MM.1S (cell line): ENCODE measurements at regions not wholly inside any gene's neighbourhood (a gene's known extent, or its start where the extent isn't known, plus 50 kb on each side); places are given as distances from the start of the nearest gene placed in this dataset.

Experiments
- DNase-seq: peaks from one replicate; pipeline ENCODE4 v3.0.0-alpha.2; 2015
- H2AFZ ChIP-seq: fragments of 300-600 bp; sonication (generic); 2 replicates; pipeline ENCODE4 v1.6.0; 2016; ENCODE audit warnings: antibody characterized with exemption, low read length
- H3F3A ChIP-seq: fragments of 300-600 bp; sonication (generic); 2 replicates; pipeline ENCODE4 v1.6.1; 2016; ENCODE audit warnings: mild to moderate bottlenecking, antibody characterized with exemption, low read length, moderate library complexity, mixed read lengths; ENCODE audit not compliant: insufficient read depth
- H3K27ac ChIP-seq: fragments of 300-600 bp; sonication (generic); 2 replicates; pipeline ENCODE4 v1.5.1; 2016; ENCODE audit warnings: mild to moderate bottlenecking, low read length
- H3K27me3 ChIP-seq: fragments of 300-600 bp; sonication (generic); replicated peaks from 2 replicates; pipeline ENCODE4 v1.6.0; 2016; ENCODE audit warnings: low read length; ENCODE audit not compliant: insufficient read depth
- H3K36me3 ChIP-seq: fragments of 300-600 bp; sonication (generic); replicated peaks from 2 replicates; pipeline ENCODE4 v1.6.1; 2016; ENCODE audit warnings: mild to moderate bottlenecking, low read length, mixed read lengths; ENCODE audit not compliant: insufficient read depth
- H3K4me1 ChIP-seq: fragments of 300-600 bp; sonication (generic); 2 replicates; pipeline ENCODE4 v1.6.1; 2016; ENCODE audit warnings: low read length, mixed read lengths
- H3K4me2 ChIP-seq: fragments of 300-600 bp; sonication (generic); 2 replicates; pipeline ENCODE4 v1.6.0; 2016; ENCODE audit warnings: low read depth, low read length
- H3K4me3 ChIP-seq: fragments of 300-600 bp; sonication (generic); 2 replicates; pipeline ENCODE4 v1.5.1; 2016; ENCODE audit warnings: low read length, mixed read lengths
- H3K79me2 ChIP-seq: fragments of 300-600 bp; sonication (generic); 2 replicates; pipeline ENCODE4 v1.6.1; 2016; ENCODE audit warnings: mixed run types, low read length, mixed read lengths
- H3K9ac ChIP-seq: fragments of 300-600 bp; sonication (generic); 2 replicates; pipeline ENCODE4 v1.6.1; 2016; ENCODE audit warnings: low read length, mixed read lengths
- H3K9me2 ChIP-seq: fragments of 300-600 bp; sonication (generic); replicated peaks from 2 replicates; pipeline ENCODE4 v1.6.1; 2016; ENCODE audit warnings: mild to moderate bottlenecking, low read length, mixed read lengths; ENCODE audit not compliant: insufficient read depth
- H3K9me3 ChIP-seq: fragments of 300-600 bp; sonication (generic); replicated peaks from 2 replicates; pipeline ENCODE4 v1.6.1; 2016; ENCODE audit warnings: mild to moderate bottlenecking, low read length, mixed read lengths; ENCODE audit not compliant: insufficient read depth
- H4K20me1 ChIP-seq: fragments of 300-600 bp; sonication (generic); 2 replicates; pipeline ENCODE4 v1.6.1; 2016; ENCODE audit warnings: mild to moderate bottlenecking, low read length, moderate library complexity, mixed read lengths; ENCODE audit not compliant: insufficient read depth
- CTCF ChIP-seq: fragments of 300-600 bp; sonication (generic); IDR thresholded peaks from 2 replicates; pipeline ENCODE4 v1.5.1; 2016; ENCODE audit warnings: antibody characterized with exemption, low read length, mixed read lengths
- EZH2 ChIP-seq: fragments of 300-600 bp; sonication (generic); optimal IDR thresholded peaks from 2 replicates; pipeline ENCODE3; 2017; ENCODE audit warnings: low read depth, mild to moderate bottlenecking, antibody characterized with exemption, low read length, mixed read lengths
- EZH2phosphoT487 ChIP-seq: fragments of 300-600 bp; sonication (generic); IDR thresholded peaks from 2 replicates; pipeline ENCODE4 v1.6.1; 2018; ENCODE audit warnings: antibody characterized with exemption, low read length

GRCh38 chr4:72974694-72975487 is 94.6 kb downstream of the COX18 start:
- H3K36me3 ChIP-seq: no peaks in the 10 kb centered on the region
- H2AFZ ChIP-seq: no peak overlapping the region

GRCh38 chr4:72971572-72971971 is 97.9 kb downstream of the COX18 start:
- Histone ChIP-seq H3K27ac (no peak overlapping the region), H3K4me1 (no peaks in the 10 kb centered on the region), H3K4me2 (no peak overlapping the region), H4K20me1 (no peaks in the 10 kb centered on the region), H2AFZ (no peak overlapping the region), H3K9me2 (no peaks in the 10 kb centered on the region), H3K9ac (no peak overlapping the region), H3K9me3 (no peaks in the 10 kb centered on the region), H3F3A (no peaks in the 10 kb centered on the region), H3K4me3 (no peak overlapping the region), H3K79me2 (no peaks in the 10 kb centered on the region), H3K27me3 (no peaks in the 10 kb centered on the region), H3K36me3 (no peaks in the 10 kb centered on the region)
- TF ChIP-seq EZH2 (no peak), EZH2phosphoT487 (no peak), CTCF (no peak)
- no peak for DNase-seq

More at GRCh38 chr4:72974694-72975487, 94.6 kb downstream of the COX18 start:
- no peak overlapping the region for H3K4me3 ChIP-seq
- H3K9ac ChIP-seq: no peak overlapping the region
- TF ChIP-seq CTCF: no peak
- TF ChIP-seq EZH2: no peak
- H3K4me1 ChIP-seq: no peaks in the 10 kb centered on the region
- H3K27ac ChIP-seq: no peak overlapping the region
- no peaks in the 10 kb centered on the region for H3K9me3 ChIP-seq
- no peaks in the 10 kb centered on the region for H4K20me1 ChIP-seq
- H3F3A ChIP-seq: no peaks in the 10 kb centered on the region
- H3K27me3 ChIP-seq: no peaks in the 10 kb centered on the region
- no peaks in the 10 kb centered on the region for H3K9me2 ChIP-seq
- no peak overlapping the region for H3K4me2 ChIP-seq
- H3K79me2 ChIP-seq: no peaks in the 10 kb centered on the region
- DNase-seq: no peak

DNA sequence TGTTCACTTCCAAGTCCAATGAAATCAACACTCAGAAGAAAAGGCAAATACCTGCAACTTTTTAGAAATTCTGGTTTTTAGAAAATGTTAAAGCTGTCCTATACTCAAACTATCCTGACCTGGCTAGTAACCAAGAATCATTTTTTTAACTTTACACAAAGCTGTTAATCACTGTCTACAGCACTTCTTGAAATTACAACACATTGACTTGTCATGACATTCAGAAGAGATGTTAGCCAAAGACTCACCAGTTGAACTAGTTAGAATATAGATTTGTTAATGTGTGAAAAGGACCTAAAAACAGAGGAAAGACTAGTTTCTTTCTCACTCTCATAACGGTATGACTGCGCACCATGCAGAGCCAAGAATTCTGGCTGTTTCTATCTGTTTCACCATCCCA is 98.8 kb downstream of the COX18 start:
- no peaks in the 10 kb centered on the region for H3K36me3 ChIP-seq
- no peak for DNase-seq
- H3K9me3 ChIP-seq: no peaks in the 10 kb centered on the region
- H3K27ac ChIP-seq: no peak overlapping the region
- H3K27me3 ChIP-seq: no peaks in the 10 kb centered on the region
- no peaks in the 10 kb centered on the region for H3K9me2 ChIP-seq
- H3K4me2 ChIP-seq: no peak overlapping the region
- no peaks in the 10 kb centered on the region for H3F3A ChIP-seq
- H3K4me3 ChIP-seq: no peak overlapping the region
- no peaks in the 10 kb centered on the region for H3K79me2 ChIP-seq
- H2AFZ ChIP-seq: no peak overlapping the region
- H3K9ac ChIP-seq: no peak overlapping the region
- H4K20me1 ChIP-seq: no peaks in the 10 kb centered on the region
- TF ChIP-seq EZH2phosphoT487: no peak
- no peak for TF ChIP-seq CTCF
- TF ChIP-seq EZH2: no peak
- no peaks in the 10 kb centered on the region for H3K4me1 ChIP-seq
